ENCODE measurements at regions not wholly inside any gene's neighbourhood (a gene's known extent, or its start where the extent isn't known, plus 50 kb on each side); places are given as distances from the start of the nearest gene placed in this dataset.

GRCh38 chr5:18900644-18901043, 1087.4 kb downstream of the CDH18 start:
- TF ChIP-seq CTCF (conservative IDR thresholded peaks at IDR 0.05; ENCODE audit: control insufficient read depth, insufficient read depth, low read depth, low read length) = no peak
- no peak overlapping the region for H3K4me3 ChIP-seq (ENCODE audit: control insufficient read depth, low read depth, low read length)
- DNase-seq (ENCODE audit: low read depth) = no peak

GRCh38 chr5:18920966-18921365, 1067.0 kb downstream of the CDH18 start:
- TF ChIP-seq CTCF (conservative IDR thresholded peaks at IDR 0.05; ENCODE audit: control insufficient read depth, insufficient read depth, low read depth, low read length) = no peak
- H3K4me3 ChIP-seq (ENCODE audit: control insufficient read depth, low read depth, low read length) = no peak overlapping the region
- DNase-seq (ENCODE audit: low read depth) = no peak

- TF ChIP-seq CTCF (conservative IDR thresholded peaks at IDR 0.05; ENCODE audit: control insufficient read depth, insufficient read depth, low read depth, low read length) = no peak
- no peak overlapping the region for H3K4me3 ChIP-seq (ENCODE audit: control insufficient read depth, low read depth, low read length)
- DNase-seq (ENCODE audit: low read depth) = no peak
These were observed 1055.9 kb downstream of the CDH18 start for GRCh38 chr5:18932081-18932480.

GRCh38 chr5:18944771-18945170, 1043.2 kb downstream of the CDH18 start:
- TF ChIP-seq CTCF (conservative IDR thresholded peaks at IDR 0.05; ENCODE audit: control insufficient read depth, insufficient read depth, low read depth, low read length) = no peak
- no peak overlapping the region for H3K4me3 ChIP-seq (ENCODE audit: control insufficient read depth, low read depth, low read length)
- DNase-seq (ENCODE audit: low read depth) = no peak

GRCh38 chr5:18954239-18954638, 1033.8 kb downstream of the CDH18 start:
- TF ChIP-seq CTCF (conservative IDR thresholded peaks at IDR 0.05; ENCODE audit: control insufficient read depth, insufficient read depth, low read depth, low read length) = no peak
- no peak overlapping the region for H3K4me3 ChIP-seq (ENCODE audit: control insufficient read depth, low read depth, low read length)
- no peak for DNase-seq (ENCODE audit: low read depth)

- no peak for TF ChIP-seq CTCF (conservative IDR thresholded peaks at IDR 0.05; ENCODE audit: control insufficient read depth, insufficient read depth, low read depth, low read length)
- DNase-seq (ENCODE audit: low read depth) = no peak
- no peak overlapping the region for H3K4me3 ChIP-seq (ENCODE audit: control insufficient read depth, low read depth, low read length)
These were observed 1028.5 kb downstream of the CDH18 start for GRCh38 chr5:18959535-18959934.

- H3K4me3 ChIP-seq (ENCODE audit: control insufficient read depth, low read depth, low read length) = no peak overlapping the region
- no peak for TF ChIP-seq CTCF (conservative IDR thresholded peaks at IDR 0.05; ENCODE audit: control insufficient read depth, insufficient read depth, low read depth, low read length)
- DNase-seq (ENCODE audit: low read depth) = no peak
These were observed 1026.8 kb downstream of the CDH18 start for GRCh38 chr5:18961234-18961633.
